ENCODE measurements at regions not wholly inside any gene's neighbourhood (a gene's known extent, or its start where the extent isn't known, plus 50 kb on each side); places are given as distances from the start of the nearest gene placed in this dataset.

- Histone ChIP-seq H3K4me2 (no peak overlapping the region), H3F3A (ENCODE audit: insufficient read depth, low read depth) (no peaks in the 10 kb centered on the region), H3K9me3 (ENCODE audit: insufficient read depth, low read depth) (no peaks in the 10 kb centered on the region), H3K4me1 (replicated peaks; ENCODE audit: insufficient read depth) (no peaks in the 10 kb centered on the region), H3K36me3 (ENCODE audit: low read depth) (no peaks in the 10 kb centered on the region), H2AFZ (no peak overlapping the region), H3K79me2 (ENCODE audit: low read depth) (no peaks in the 10 kb centered on the region), H3K9me2 (ENCODE audit: insufficient read depth) (no peaks in the 10 kb centered on the region), H3K4me3 (no peak overlapping the region), H3K27me3 (ENCODE audit: insufficient read depth, low read depth) (peaks cover 85% of the 10 kb centered on the region), H4K20me1 (ENCODE audit: insufficient read depth) (no peaks in the 10 kb centered on the region), H3K27ac (no peak overlapping the region)
- intact Hi-C loops (cut with micrococcal nuclease; ENCODE audit: unreplicated experiment) = no loop called here
- ChIA-PET POLR2A (ENCODE audit: unreplicated experiment) (no interaction called here), CTCF (no interaction called here)
- no peak for TF ChIP-seq EZH2 (IDR thresholded peaks at IDR 0.05; ENCODE audit: low read depth)
- TF ChIP-seq, protein P1, sequence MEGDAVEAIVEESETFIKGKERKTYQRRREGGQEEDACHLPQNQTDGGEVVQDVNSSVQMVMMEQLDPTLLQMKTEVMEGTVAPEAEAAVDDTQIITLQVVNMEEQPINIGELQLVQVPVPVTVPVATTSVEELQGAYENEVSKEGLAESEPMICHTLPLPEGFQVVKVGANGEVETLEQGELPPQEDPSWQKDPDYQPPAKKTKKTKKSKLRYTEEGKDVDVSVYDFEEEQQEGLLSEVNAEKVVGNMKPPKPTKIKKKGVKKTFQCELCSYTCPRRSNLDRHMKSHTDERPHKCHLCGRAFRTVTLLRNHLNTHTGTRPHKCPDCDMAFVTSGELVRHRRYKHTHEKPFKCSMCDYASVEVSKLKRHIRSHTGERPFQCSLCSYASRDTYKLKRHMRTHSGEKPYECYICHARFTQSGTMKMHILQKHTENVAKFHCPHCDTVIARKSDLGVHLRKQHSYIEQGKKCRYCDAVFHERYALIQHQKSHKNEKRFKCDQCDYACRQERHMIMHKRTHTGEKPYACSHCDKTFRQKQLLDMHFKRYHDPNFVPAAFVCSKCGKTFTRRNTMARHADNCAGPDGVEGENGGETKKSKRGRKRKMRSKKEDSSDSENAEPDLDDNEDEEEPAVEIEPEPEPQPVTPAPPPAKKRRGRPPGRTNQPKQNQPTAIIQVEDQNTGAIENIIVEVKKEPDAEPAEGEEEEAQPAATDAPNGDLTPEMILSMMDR (conservative IDR thresholded peaks at IDR 0.05) = no peak
- DNase-seq = peak in 1 of 2 experiments; percentile 5
- no TSS peak for BruUV-seq (replicated peaks)
Measured at GRCh38 chr10:78175444-78176015, 141.9 kb downstream of the RPS24 start.

GRCh38 chr10:78176320-78177317 is 143.0 kb downstream of the RPS24 start:
- H3K9me3 ChIP-seq (ENCODE audit: insufficient read depth, low read depth) = no peaks in the 10 kb centered on the region
- no peaks in the 10 kb centered on the region for H3K9me2 ChIP-seq (ENCODE audit: insufficient read depth)
- peaks cover 90% of the 10 kb centered on the region for H3K27me3 ChIP-seq (ENCODE audit: insufficient read depth, low read depth)
- no peak overlapping the region for H2AFZ ChIP-seq
- POLR2A ChIA-PET (ENCODE audit: unreplicated experiment) = no interaction called here
- H3K4me1 ChIP-seq (replicated peaks; ENCODE audit: insufficient read depth) = no peaks in the 10 kb centered on the region
- no peaks in the 10 kb centered on the region for H3K36me3 ChIP-seq (ENCODE audit: low read depth)
- CTCF ChIA-PET = interaction anchor here (0.6 kb wide), 1 partner anchor 146 kb away, joined by 11 read pairs; no protein-coding TSS in a partner anchor
- intact Hi-C loops (cut with micrococcal nuclease; ENCODE audit: unreplicated experiment) = no loop called here
- H3K4me3 ChIP-seq = no peak overlapping the region
- TF ChIP-seq EZH2 (IDR thresholded peaks at IDR 0.05; ENCODE audit: low read depth) = no peak
- TF ChIP-seq, protein P1 (conservative IDR thresholded peaks at IDR 0.05) = no peak
- no peaks in the 10 kb centered on the region for H3F3A ChIP-seq (ENCODE audit: insufficient read depth, low read depth)
- no peaks in the 10 kb centered on the region for H3K79me2 ChIP-seq (ENCODE audit: low read depth)
- H3K27ac ChIP-seq = no peak overlapping the region
- no TSS peak for BruUV-seq (replicated peaks)
- peak in 1 of 2 experiments; percentile 26 for DNase-seq
- no peak overlapping the region for H3K4me2 ChIP-seq
- H4K20me1 ChIP-seq (ENCODE audit: insufficient read depth) = no peaks in the 10 kb centered on the region

GRCh38 chr10:78177491-78178185 is 144.0 kb downstream of the RPS24 start:
- Histone ChIP-seq H2AFZ (no peak overlapping the region), H3K79me2 (ENCODE audit: low read depth) (no peaks in the 10 kb centered on the region), H3F3A (ENCODE audit: insufficient read depth, low read depth) (no peaks in the 10 kb centered on the region), H3K36me3 (ENCODE audit: low read depth) (no peaks in the 10 kb centered on the region), H3K27ac (no peak overlapping the region), H3K4me1 (replicated peaks; ENCODE audit: insufficient read depth) (no peaks in the 10 kb centered on the region), H3K9me2 (ENCODE audit: insufficient read depth) (no peaks in the 10 kb centered on the region), H3K9me3 (ENCODE audit: insufficient read depth, low read depth) (no peaks in the 10 kb centered on the region), H4K20me1 (ENCODE audit: insufficient read depth) (no peaks in the 10 kb centered on the region), H3K4me3 (no peak overlapping the region), H3K27me3 (ENCODE audit: insufficient read depth, low read depth) (peaks cover 80% of the 10 kb centered on the region), H3K4me2 (no peak overlapping the region)
- BruUV-seq (replicated peaks) = no TSS peak
- no peak for TF ChIP-seq EZH2 (IDR thresholded peaks at IDR 0.05; ENCODE audit: low read depth)
- TF ChIP-seq, protein P1 (conservative IDR thresholded peaks at IDR 0.05) = no peak
- intact Hi-C loops (cut with micrococcal nuclease; ENCODE audit: unreplicated experiment) = no loop called here
- CTCF ChIA-PET = no interaction called here
- POLR2A ChIA-PET (ENCODE audit: unreplicated experiment) = no interaction called here
- peak in 1 of 2 experiments; percentile 25 for DNase-seq

Data from PC-9 (cell line).